ENCODE measurements at regions not wholly inside any gene's neighbourhood (a gene's known extent, or its start where the extent isn't known, plus 50 kb on each side); places are given as distances from the start of the nearest gene placed in this dataset.

DNA sequence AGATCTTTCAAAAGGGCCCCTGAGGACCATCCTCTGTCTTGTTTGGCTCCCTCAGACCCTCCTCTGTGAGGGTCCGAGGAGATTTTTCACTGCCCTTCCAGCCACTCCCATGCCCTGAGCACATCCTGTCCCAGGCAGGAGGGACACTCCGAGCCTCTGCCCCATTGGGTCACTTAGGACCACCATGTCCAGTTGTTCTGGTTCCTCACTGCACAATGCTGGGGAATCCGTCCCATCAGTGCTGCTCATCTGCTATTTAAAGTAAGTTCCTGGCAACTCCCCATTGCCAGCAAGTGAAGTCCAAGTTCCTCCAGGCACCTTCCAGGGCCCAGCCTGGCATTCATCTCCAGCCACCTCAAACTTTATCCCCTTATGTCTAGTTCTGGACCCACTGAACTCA lies 117.5 kb upstream of the GRIK3 start:
- TF ChIP-seq SUZ12 (IDR thresholded peaks at IDR 0.05; ENCODE audit: extremely low read depth, insufficient read depth, insufficient read length) = no peak
- no peak for TF ChIP-seq YY1 (IDR thresholded peaks at IDR 0.05; ENCODE audit: insufficient read depth, insufficient read length)
